HG02840 (cell line): ENCODE measurements at regions not wholly inside any gene's neighbourhood (a gene's known extent, or its start where the extent isn't known, plus 50 kb on each side); places are given as distances from the start of the nearest gene placed in this dataset.
"Not testable (repeated sequence)": the region's sequence is repeated elsewhere in the genome, so short reads cannot be mapped to it uniquely, and the experiment has no call there.

Experiments used
- ATAC-seq: cut with Tn5 transposase; IDR thresholded peaks from one replicate; pipeline ENCODE4 v1.9.1; 2021; ENCODE audit warnings: mild to moderate bottlenecking, moderate library complexity, moderate number of reproducible peaks; ENCODE audit not compliant: unreplicated experiment, low FRiP score

DNA sequence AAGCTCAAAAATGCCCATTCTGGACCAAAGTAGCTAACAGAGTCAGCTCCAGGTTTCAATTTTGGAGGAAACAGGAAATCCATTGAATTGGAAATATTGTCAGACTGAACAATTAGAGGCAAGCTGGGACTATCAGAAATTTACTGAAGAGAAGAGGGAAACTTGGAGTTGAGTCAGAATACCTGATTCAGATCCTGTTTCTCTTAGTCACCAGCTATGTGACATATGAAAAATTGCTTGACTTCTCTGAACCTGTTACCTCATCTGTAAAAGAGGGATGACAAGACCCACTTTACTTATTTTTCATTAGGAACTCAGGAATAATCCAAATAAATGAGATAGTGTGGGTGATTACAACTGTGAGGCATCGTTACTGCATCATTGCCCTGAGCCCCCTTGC lies 148.9 kb upstream of the CADM1 start:
- no peak for ATAC-seq

GRCh38 chr11:115652496-115652895 lies 148.3 kb upstream of the CADM1 start:
- no peak for ATAC-seq

- ATAC-seq: no peak
Observed at GRCh38 chr11:115652094-115652493, 147.9 kb upstream of the CADM1 start.

- ATAC-seq: no peak
Observed at GRCh38 chr11:115649461-115649860, 145.2 kb upstream of the CADM1 start.

DNA sequence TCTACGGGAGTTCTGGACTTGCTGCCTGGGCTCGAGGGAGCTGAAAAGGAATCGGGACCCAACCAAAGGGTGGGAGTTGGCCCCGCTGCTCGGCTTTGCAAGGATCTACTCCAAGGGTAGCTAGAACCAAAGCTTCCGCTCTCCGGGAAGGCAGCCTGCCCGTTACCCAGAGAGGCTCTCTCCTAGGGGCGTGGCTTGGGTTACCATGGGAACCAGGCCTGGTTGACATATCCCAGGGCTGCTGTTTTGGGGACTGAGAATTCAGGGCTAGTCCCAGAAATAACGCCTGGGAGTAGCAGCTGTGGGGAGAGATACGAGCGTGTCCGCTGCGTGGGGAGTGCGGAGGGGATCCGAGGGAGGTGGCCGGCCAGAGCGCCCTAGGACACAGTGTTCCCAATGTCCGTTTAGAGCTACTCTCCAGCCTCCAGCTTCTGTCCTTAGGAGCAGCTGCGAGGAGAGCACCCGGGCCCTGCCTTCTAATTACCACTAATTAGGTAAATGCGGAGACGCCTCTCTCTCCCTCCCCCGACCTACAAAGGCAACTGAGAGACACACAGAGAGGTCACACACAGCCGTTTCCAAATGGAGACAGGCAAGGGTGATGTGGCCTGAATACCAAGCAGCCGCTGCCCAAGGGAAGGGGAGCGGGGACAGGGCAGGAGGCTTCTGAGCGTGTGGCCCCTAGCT lies 141.6 kb upstream of the CADM1 start:
- no peak for ATAC-seq

DNA sequence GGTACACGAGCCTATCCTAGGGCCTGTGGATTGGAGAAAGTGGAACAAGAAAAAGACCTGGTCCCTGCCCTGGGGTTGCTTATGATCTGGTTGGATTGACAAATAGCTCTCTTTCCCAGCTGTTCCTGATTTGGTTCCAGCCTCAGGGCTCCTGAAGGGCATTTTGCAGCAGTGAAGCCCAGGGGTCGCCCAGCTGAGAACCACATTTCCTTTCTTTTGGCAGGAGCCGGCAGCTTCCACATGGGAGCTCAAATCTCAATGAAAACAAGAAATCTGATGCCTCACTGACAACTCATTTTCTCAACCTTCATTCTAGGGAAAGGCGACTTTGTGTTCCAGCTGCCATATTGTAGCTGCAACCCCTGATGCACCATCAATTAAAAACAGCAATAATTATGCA lies 140.6 kb upstream of the CADM1 start:
- no peak for ATAC-seq

DNA sequence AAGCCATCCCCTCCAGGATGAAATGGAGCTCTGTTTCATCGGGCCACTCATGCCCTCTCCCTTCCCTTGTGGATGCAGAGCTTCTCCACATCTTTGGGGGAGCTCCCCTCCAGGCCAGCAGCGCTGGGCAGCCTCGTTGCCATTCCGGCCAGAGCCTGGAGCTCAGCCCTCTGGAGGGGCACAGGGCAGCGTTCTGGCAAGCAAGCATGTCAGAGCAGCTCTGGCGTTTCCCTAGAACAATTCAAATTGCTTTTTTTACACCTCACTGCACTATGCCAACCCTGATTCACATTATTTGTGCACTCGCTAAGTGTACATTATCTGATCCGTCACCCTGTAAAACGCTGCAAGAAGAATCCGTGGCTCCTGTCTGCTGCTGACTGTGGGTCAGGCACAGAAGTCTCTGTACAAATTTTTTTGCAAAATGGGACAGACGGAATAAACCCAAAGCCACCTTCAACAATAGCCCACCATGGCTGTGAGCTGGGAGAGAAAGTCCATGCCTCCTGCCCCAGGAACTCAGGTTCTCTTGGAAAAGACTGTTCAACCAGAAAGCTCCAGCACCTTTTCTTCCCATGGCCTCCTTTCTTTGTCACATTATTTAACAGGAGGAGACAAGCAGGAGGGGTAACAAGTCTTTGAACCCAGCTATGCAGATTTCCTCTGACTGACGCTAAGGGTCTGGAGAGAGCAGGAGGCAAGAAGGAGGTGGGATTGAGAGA lies 139.5 kb upstream of the CADM1 start:
- no peak for ATAC-seq

- ATAC-seq: no peak
Observed at GRCh38 chr11:115642660-115643059, 138.4 kb upstream of the CADM1 start.

DNA sequence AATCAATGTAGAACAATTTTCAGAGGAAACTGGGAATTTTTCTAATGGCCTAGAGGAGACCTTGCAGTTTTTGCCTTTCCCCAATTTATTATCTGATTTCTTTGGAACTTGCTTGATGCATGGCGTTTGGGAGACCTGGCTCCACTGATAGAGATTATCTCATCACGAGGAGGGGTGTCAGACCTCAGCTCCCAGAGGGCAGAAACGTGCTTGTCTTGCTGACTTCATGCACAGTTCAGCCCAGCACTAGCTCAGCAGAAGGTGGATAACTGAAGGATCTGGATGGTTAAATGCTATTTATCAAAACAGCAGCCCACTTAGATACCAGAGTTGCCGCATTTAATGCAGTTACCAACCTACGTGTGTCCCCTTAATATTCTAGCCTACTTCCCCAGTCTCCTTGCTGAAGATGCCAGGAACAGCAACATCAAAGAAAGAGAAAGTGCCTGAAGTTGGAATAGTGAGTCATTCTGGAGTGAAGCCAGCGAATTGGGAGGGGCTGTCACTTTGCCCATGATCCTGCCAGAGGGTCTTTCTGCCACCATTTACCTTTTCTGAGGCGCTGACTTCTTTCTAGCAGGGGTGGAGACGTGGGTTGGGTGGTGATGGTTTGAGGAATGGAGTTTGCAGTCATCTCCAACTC lies 133.5 kb upstream of the CADM1 start:
- no peak for ATAC-seq

DNA sequence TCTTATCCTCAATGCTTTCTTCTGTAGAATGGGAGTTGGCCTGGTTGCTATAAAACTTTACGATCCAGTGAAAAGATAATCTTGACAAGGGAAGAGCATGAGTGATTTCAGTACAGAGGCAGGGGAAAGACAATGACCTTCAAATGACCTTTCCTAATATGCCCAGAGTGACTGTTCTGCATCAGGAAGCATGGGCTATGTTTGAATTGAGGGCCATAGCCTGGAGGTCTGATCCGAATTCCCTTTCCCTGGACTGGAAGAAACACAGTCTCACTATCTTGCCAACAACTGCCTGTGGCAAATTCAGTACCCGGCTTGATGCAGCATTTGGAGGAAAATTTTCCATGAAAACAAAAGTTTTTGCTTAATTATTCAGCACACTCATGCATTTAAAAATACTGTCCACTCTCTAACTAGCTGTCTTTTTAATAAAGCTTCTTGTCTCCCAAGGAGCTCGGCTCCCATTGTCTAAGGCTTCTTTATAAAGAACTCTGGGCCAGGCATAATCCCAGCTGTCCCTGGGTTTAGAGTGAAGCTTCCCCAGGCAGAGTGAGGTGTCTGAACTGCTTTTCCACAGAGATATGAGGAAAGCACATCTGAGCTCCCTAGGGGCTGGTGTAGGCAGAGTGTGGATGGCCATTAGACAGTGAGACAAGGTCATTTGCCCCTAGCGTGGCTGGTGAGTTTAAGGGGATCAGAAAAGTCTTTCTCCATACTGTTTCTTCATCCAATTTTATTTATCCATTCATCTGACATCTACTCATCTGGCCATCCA lies 132.7 kb upstream of the CADM1 start:
- no peak for ATAC-seq

GRCh38 chr11:115633977-115634376 lies 129.8 kb upstream of the CADM1 start:
- not testable (repeated sequence) for ATAC-seq

- no peak for ATAC-seq
Observed at GRCh38 chr11:115632061-115632460, 127.8 kb upstream of the CADM1 start.

DNA sequence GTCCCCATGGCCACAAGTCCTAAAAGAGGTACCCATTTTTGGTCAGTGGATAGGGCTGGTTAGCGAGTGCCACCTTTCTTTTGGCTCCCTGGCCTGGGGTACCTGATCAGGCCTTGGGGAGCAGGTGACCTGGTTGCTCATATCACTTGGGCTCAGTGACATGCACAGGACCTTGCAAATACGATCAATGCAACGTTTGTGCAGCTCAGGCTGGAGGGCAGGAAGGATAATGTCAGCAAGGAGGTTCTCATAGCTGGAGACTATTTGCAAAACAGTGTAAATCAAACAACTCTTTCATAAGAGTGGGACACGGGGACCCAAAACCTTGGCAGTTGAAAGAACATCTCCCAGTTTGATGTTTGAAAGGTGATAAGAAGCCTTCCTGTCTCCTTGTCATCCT lies 127.4 kb upstream of the CADM1 start:
- ATAC-seq: no peak

- no peak for ATAC-seq
Observed at GRCh38 chr11:115630214-115630613, 126.0 kb upstream of the CADM1 start.

- no peak for ATAC-seq
Observed at GRCh38 chr11:115629456-115630015, 125.3 kb upstream of the CADM1 start.

DNA sequence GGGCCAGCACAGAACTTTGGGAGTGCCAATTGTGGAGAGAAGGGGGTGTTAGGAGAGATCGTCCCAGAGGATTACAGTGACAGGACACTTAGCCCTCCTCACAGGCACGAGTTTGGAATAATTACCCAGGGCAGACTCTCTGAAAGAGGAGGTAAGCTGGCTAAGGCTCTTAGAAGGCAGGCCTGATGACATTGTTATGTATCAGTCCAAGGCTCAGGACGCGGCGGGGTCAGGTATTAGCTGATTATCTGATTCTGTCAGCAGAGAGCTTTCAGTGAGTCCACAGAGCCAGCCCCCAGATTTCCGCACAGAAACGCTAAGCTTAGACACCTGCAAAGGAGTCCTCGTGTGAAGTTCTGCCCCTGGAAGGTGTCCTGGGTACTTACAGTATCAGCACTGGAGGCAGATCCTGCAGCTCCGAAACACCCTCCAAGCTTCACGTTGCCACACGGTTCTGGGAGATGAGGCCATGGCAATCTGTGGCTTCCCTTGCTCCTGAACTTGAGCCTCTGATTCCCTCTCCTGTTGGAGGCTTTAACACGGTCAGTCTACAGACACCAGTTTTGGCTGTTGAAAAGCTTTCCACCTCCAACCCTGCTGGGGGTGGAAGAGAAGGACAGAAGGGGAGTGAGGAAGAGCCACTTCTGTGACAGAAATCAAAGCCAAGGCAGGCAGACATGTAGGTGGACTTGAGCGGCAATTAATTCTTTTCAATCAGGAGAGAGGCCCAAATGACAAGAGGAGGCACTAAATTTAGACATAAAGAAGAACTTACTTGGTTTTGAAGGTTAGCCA lies 123.6 kb upstream of the CADM1 start:
- no peak for ATAC-seq

DNA sequence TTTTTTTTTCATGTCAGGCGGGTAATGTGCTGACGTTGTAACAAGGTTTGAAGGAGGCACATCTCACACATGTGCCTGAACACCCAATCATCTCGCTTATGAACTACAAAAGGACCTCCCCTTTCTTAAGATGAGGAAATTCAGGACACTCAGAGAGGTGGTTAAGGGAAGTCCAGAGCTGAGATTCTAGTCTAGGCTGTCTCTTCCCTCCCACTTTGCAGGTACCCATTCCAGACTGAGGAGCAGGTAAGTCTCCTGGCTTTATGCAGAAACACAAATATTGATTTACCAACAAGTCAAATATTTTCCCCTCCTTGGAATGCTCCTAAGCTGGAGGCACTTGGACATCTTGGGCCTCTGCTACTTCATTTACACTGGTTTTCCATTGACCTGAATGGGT lies 122.9 kb upstream of the CADM1 start:
- no peak for ATAC-seq

DNA sequence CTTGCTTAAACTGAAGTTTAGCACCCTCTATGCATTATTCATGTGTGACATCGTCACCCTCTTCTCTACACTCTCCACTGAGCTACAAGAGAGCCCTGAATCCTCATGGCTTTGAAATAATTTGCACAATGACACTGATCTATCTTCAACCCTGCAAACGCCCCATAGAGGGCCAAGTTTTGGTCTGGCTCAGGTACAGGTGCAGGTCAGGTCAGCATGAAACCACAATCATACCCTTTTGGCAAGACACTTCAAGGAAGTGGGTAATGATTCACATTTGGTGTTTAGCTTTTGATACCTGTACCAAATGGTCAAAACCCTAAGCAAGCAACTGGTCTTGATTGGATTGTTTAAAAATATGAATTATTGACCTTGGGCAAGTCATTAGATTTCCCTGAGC lies 122.2 kb upstream of the CADM1 start:
- no peak for ATAC-seq

DNA sequence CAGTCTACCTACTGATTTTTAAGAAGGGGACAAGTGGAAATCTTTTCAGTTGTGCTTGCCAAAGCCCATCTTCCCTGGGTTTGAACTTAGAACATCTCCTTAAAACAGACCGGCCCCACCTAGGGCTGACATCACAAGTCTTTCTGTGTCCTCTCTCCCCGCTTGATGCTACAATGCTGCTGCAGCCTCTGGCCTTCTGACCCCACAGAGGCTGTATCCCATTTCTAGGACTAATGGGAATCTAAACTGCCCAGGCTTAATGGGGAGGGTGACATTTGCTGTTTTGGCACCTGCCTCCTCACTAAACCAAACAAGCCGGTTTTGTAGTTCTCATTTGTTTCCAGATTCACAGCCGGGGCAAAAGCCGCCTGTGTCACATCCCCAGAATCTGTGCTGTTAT lies 121.3 kb upstream of the CADM1 start:
- ATAC-seq: no peak

DNA sequence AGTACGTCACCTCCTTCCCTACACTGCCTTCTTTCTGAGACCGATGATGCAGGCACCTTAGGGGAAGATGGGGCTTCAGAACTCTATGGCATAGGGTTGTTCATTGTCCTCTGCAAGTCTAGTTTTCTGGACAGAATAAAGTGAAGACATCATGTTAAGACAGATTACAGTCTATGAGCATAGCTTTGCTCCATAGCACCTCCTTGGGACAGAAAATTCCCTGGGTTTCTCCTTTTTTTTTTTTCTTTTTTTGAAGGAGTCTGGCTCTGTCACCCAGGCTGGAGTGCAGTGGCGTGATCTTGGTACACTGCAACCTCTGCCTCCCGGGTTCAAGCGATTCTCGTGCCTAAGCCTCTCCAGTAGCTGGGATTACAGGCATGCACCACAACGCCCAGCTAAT lies 119.8 kb upstream of the CADM1 start:
- ATAC-seq: no peak
